ENCODE measurements at regions not wholly inside any gene's neighbourhood (a gene's known extent, or its start where the extent isn't known, plus 50 kb on each side); places are given as distances from the start of the nearest gene placed in this dataset.

DNA sequence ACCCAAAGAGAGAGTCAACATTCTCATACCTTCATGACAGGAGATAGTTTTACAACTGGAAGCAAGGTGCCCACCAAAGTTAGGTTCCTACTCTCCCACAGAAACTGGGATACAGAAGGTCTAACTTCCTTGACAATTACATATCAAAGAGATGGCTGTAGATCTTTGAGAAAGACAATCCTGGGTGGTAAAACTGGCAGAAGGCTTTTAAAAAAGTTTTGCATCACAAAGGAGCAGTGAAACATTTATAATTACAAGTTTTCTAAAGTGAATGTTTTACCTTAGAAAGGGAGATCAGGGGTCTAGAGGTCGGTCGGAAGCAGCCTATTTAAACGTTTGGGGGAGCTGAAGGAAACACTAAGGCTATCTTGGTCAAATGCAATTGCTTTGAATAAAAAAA is 166.6 kb upstream of the STEAP1 start:
- no peak overlapping the region for H3K27ac ChIP-seq (replicated peaks)
- no peaks in the 10 kb centered on the region for H3K4me1 ChIP-seq
- TF ChIP-seq, protein P1, sequence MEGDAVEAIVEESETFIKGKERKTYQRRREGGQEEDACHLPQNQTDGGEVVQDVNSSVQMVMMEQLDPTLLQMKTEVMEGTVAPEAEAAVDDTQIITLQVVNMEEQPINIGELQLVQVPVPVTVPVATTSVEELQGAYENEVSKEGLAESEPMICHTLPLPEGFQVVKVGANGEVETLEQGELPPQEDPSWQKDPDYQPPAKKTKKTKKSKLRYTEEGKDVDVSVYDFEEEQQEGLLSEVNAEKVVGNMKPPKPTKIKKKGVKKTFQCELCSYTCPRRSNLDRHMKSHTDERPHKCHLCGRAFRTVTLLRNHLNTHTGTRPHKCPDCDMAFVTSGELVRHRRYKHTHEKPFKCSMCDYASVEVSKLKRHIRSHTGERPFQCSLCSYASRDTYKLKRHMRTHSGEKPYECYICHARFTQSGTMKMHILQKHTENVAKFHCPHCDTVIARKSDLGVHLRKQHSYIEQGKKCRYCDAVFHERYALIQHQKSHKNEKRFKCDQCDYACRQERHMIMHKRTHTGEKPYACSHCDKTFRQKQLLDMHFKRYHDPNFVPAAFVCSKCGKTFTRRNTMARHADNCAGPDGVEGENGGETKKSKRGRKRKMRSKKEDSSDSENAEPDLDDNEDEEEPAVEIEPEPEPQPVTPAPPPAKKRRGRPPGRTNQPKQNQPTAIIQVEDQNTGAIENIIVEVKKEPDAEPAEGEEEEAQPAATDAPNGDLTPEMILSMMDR (IDR thresholded peaks at IDR 0.05; ENCODE audit: borderline replicate concordance) = no peak
- peaks cover 16% of the 10 kb centered on the region for H3K9me3 ChIP-seq (replicated peaks)
- no peak for DNase-seq
- H3K36me3 ChIP-seq = no peaks in the 10 kb centered on the region
- H3K27me3 ChIP-seq (ENCODE audit: low read depth) = no peaks in the 10 kb centered on the region
- H3K4me3 ChIP-seq = no peak overlapping the region
- intact Hi-C loops (cut with micrococcal nuclease) = no loop called here

- Histone ChIP-seq H3K9me3 (replicated peaks) (peaks cover 20% of the 10 kb centered on the region), H3K27me3 (ENCODE audit: low read depth) (no peaks in the 10 kb centered on the region), H3K4me3 (no peak overlapping the region), H3K36me3 (no peaks in the 10 kb centered on the region), H3K27ac (replicated peaks) (no peak overlapping the region), H3K4me1 (no peaks in the 10 kb centered on the region)
- no peak for DNase-seq
- intact Hi-C loops (cut with micrococcal nuclease) = no loop called here
- TF ChIP-seq, protein P1 (IDR thresholded peaks at IDR 0.05; ENCODE audit: borderline replicate concordance) = no peak
Observed at GRCh38 chr7:89988074-89988473, 166.2 kb upstream of the STEAP1 start.

- Histone ChIP-seq H3K4me1 (no peaks in the 10 kb centered on the region), H3K4me3 (no peak overlapping the region), H3K36me3 (no peaks in the 10 kb centered on the region), H3K27me3 (ENCODE audit: low read depth) (no peaks in the 10 kb centered on the region), H3K27ac (replicated peaks) (no peak overlapping the region), H3K9me3 (replicated peaks) (peaks cover 20% of the 10 kb centered on the region)
- intact Hi-C loops (cut with micrococcal nuclease) = no loop called here
- no peak for DNase-seq
- TF ChIP-seq, protein P1 (IDR thresholded peaks at IDR 0.05; ENCODE audit: borderline replicate concordance) = no peak
Observed at GRCh38 chr7:89989454-89989853, 164.8 kb upstream of the STEAP1 start.

DNA sequence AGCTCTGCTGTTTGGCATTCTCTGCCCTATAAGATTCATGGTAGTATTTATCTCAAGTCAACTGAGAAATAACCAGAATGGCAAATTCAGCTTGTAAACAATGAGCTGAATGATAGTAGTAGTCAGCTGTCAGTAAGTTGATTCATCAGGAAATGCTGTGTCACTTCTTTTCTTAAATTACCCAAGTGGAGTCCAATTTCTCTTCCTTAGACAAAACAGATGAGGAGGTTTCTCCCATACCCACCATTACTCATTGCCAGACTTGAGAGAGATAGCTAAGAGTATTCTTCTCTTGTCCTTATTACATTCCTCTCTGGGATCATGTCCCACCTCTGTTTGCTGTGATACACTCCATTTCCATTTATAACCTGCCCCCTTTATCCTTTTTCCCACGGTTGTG is 159.8 kb upstream of the STEAP1 start:
- Histone ChIP-seq H3K9me3 (replicated peaks) (peaks cover 23% of the 10 kb centered on the region), H3K27ac (replicated peaks) (no peak overlapping the region), H3K27me3 (ENCODE audit: low read depth) (no peaks in the 10 kb centered on the region), H3K36me3 (no peaks in the 10 kb centered on the region), H3K4me1 (no peaks in the 10 kb centered on the region), H3K4me3 (no peak overlapping the region)
- intact Hi-C loops (cut with micrococcal nuclease) = no loop called here
- TF ChIP-seq, protein P1 (IDR thresholded peaks at IDR 0.05; ENCODE audit: borderline replicate concordance) = no peak
- DNase-seq = no peak

GRCh38 chr7:89998554-89998953 is 155.7 kb upstream of the STEAP1 start:
- H3K4me3 ChIP-seq = no peak overlapping the region
- no peaks in the 10 kb centered on the region for H3K27me3 ChIP-seq (ENCODE audit: low read depth)
- intact Hi-C loops (cut with micrococcal nuclease) = no loop called here
- peaks cover 10% of the 10 kb centered on the region for H3K9me3 ChIP-seq (replicated peaks)
- no peak overlapping the region for H3K27ac ChIP-seq (replicated peaks)
- H3K4me1 ChIP-seq = no peaks in the 10 kb centered on the region
- TF ChIP-seq, protein P1 (IDR thresholded peaks at IDR 0.05; ENCODE audit: borderline replicate concordance) = no peak
- H3K36me3 ChIP-seq = no peaks in the 10 kb centered on the region
- no peak for DNase-seq

GRCh38 chr7:90005836-90006235 is 148.4 kb upstream of the STEAP1 start:
- H3K9me3 ChIP-seq (replicated peaks) = no peaks in the 10 kb centered on the region
- H3K27me3 ChIP-seq (ENCODE audit: low read depth) = no peaks in the 10 kb centered on the region
- intact Hi-C loops (cut with micrococcal nuclease) = no loop called here
- no peaks in the 10 kb centered on the region for H3K36me3 ChIP-seq
- H3K4me3 ChIP-seq = no peak overlapping the region
- H3K4me1 ChIP-seq = no peaks in the 10 kb centered on the region
- TF ChIP-seq, protein P1 (IDR thresholded peaks at IDR 0.05; ENCODE audit: borderline replicate concordance) = no peak
- no peak for DNase-seq
- H3K27ac ChIP-seq (replicated peaks) = no peak overlapping the region

All from left ventricle myocardium inferior (tissue), 1 donor.